ENCODE measurements at regions not wholly inside any gene's neighbourhood (a gene's known extent, or its start where the extent isn't known, plus 50 kb on each side); places are given as distances from the start of the nearest gene placed in this dataset.
"Not testable (repeated sequence)": the region's sequence is repeated elsewhere in the genome, so short reads cannot be mapped to it uniquely, and the experiment has no call there.

DNA sequence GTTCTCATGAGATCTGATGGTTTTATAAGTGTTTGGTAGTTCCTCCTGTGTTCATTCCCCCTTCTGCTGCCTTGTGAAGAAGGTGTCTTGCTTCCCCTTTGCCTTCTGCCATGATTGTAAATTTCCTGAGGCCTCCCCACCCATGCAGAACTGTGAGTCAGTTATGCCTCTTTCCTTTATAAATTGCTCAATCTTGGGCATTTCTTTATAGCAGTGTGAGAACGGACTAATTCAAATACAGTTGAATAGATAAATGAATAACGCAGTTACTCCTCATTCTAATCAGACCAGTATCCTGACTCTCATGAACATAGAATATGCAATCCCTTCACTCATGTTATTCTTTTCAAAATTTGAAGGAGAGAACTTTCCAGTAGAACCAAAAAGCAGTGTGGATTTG lies 375.0 kb upstream of the FZD8 start:
- no peak for DNase-seq

DNA sequence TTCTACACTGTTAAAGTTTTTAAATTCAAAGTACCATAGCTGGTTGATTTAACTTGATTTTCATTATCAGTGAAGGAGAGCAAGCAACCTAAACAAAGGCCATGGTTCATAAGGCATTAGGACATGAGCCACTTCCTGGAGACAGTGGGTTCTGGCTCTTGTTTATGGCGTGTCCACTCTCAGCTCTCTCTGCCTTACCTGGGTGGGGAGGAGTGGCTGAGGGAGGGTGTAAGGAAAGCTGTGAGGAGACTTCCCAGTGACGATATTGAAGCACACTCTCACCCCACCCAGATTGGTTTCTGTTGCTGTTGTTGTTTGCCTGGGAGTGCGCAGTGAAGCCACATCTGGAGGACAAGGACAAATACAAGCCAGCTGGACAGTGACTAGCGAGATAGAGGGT lies 365.3 kb upstream of the FZD8 start:
- DNase-seq: no peak

DNA sequence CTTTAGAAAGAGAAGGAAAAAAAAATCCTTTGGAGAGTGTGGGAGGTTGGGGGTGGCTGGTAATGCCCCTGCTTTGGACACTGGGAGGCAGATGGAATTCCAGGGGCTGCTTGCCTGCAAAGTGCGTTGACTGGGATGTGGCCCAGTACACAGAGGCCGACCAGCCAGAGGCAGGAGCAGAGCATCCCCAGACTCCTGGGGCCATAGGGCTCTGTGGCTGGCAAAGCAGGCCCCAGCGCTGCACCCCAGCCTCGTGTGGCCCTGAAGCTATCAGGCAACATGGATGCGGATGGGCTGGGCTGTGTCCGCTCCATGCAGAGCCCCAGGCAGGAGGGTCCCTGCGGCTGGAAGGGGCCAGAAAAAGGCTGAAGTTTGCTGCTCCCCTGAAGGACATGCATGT lies 361.6 kb upstream of the FZD8 start:
- DNase-seq: no peak

DNA sequence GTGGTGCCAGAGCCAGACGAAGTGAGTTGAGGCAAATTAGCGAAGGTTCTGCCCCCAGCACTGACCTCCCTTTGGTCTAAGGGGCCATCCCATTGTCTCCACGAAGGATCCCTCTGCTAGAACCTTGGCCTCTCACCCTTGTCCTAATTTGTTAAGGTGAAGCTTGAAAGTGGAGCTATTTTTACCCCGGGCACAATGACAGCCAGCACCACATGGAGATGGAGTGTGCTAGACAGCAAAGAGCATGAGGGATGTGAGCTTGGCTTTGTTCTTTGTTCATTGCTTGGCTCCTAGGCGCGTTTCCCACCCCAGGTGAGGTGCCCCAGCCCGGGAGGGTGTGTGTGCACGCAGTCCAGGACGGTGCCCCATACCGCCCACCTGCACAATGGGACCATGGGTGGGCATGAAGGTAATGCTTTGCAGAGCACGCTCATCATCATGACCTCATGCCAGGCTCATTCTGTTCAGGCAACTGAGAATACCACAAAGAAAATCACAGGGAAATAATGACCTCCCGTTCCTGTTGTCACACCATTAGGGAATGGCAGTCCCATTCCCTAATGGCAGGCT lies 361.0 kb upstream of the FZD8 start:
- DNase-seq: no peak

DNA sequence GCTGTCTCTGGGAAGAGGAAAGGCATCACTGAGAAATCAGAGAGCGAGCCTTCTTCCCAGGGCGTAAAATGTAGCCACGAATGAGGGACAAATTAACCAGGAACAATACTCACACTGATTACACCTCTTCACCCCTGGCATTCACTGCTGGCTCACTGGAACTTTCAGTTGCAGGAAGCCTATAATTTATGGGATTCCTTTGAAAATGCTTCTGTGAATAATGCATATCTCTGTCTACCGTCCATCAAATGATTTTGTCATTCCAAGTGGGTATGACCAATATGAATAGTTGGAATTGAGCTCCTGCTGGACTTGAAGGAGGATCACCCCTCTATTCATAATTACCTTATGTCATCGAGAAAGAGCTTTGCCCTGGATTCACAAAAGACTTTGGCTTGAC lies 360.3 kb upstream of the FZD8 start:
- DNase-seq: no peak

DNA sequence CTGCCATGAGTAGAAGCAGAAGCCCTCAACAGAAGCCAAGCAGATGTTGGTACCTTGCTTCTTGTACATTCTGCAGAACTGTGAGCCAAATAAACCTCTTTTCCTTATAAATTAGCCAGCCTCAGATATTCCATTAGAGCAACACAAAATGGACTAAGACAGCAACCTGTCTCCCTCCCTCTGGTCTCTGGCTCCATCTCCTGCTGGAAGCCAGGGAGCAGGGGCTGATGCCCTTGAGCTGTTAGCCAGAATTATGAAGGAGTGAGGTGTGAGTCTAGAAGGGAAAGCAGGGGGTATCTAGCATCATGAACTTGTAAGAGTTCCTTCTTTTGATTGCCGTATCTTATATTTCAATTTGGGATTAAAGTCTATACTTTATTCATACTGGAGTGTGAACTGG lies 358.7 kb upstream of the FZD8 start:
- DNase-seq: not testable (repeated sequence)

DNA sequence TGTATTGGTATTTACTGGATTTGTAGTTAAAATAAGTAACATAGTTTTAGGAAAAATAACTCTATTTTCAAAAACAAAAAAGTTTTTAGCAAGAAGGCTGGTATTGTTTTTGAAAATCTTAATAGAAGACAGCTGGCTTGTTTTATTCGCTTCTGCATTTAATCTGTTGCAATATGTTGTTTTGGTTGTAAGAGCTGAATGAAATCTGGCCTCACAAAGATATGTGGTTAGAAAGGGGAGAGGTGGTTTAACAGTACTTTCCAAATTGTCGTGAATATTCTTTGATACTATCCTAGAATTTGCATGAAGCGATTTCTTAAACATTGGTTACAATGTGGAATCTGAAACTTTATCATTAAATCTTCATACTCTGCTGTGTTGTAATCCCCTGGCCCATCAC lies 355.9 kb upstream of the FZD8 start:
- no peak for DNase-seq

DNA sequence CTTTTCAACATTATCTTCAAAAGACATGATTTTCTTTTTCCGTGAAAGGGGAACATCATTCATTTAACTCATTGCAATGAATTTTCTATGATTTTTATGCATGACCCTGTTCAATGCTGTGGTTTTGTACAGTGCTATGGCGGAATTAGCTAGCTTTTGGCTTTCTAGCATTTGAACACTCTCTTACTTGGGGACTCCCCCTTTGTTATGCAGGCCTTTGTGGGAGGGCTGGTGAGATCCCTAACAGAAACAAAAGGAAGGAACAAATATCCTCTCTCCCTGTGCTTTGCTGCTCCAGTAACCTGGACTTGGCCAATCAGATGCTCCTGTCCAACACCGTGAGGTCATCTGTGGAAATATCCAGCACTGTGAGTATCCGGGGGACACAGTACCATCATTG lies 353.4 kb upstream of the FZD8 start:
- DNase-seq: no peak

DNA sequence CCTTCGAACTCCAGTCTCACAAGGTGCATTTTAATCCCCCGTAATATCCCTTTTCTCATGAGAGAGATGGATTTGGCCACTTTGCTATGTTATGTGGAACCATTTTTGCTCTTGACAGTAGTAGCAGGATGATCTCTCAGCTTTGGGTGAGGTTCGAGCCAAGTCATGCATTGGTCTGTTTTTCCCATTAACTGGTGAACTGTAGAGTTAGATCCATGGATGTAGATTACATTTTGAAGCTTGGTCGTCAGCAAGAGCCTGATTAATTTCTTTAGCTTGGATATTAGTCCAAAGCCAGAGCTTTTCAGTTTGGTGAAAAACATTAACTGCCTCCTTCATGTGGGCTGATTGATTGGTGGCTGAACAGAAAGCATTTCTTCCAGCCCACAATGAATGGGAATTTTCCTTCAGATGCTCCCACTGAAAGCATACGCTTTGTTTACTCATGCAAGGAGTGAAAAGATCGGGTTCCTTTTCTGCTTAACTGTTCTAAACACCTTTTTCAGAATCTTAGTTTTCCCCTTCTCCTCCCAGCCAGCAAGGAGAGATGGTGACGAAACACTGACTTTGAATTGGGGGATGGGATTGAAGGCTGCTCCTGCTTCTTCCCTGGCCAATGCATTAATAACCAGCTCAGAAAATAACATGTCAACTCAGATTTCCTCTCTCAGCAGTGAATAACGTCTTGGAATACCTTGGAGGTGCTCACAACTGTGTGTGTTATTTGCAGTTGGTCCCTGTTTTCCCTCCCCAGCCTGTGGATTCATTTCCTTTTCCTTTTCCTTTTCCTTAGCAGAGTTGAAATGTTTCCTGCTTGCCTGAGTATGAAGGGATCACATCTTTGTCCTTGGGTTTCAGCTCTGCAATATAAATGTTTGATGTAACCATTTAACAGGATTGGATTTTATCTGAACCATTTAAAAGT lies 351.8 kb upstream of the FZD8 start:
- no peak for DNase-seq

DNA sequence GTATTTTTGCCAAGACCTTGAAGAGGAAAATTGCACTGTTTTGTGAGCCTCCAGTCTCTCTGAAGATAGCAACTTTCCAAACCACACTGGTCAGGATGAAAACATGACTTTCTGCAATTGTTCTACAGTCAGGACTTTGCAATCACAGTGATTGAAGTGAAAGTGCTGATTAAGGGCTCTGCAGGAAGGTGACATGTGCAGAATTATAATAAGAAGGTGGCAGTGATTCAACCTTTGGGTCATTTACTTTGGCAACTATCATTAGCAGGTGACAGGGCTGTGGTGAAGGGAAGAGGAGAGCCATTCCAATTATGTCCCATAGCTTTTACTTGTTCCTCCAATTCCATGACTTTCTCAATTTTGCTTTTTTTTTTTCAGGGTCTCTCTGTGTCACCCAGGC lies 350.0 kb upstream of the FZD8 start:
- DNase-seq: no peak

DNA sequence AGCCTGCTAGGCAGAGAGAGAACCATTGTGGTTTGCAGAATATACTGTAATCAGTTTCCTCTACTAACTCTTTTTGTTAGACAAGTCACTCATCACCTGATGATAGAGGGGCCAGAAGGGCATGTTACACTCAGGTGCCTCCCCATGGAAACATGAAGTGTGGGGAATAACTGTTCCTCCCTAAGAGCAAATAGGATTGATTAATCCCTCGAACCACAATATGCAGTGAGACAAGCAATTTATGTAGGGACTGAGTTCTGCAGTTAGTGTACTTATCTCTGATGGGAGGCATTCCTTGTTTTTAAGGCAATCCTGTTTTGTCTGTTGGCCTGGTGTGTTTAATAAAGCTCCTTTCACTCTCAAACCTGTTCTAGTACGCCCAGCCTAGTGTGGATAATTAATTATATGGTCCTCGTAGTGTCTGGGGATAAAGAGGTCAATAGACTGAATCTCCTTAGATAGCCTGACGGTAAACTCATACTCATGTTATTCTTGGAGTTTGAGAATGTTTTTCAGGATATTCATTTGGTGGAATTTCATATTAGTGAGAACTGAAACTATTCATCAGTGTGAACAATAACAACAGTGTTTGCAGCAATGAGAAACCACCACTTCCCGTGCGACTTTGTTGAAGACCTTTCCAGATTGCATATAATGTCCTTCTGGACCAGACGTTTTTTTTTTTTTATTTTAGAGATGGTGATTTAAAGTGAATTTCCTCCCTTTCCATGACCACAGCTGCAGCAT lies 344.8 kb upstream of the FZD8 start:
- no peak for DNase-seq

DNA sequence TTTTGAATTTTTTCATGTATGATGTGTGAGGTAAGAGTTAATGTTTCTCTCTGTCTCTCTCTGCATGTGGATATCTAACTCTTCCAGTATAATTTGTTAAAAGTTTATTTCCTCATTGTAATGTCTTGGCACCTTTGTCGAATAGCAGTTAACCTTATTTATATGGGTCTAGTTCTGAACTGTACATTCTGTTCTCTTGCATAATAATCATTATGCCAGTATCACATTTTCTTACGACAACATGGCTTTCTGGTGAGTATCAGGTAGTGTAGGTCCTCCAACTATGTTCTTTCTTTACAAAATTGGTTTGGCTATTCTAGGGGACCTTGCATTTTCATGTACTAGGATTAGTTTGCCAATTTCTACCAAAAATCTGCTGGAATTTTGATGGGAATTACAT lies 337.0 kb upstream of the FZD8 start:
- DNase-seq: no peak

DNA sequence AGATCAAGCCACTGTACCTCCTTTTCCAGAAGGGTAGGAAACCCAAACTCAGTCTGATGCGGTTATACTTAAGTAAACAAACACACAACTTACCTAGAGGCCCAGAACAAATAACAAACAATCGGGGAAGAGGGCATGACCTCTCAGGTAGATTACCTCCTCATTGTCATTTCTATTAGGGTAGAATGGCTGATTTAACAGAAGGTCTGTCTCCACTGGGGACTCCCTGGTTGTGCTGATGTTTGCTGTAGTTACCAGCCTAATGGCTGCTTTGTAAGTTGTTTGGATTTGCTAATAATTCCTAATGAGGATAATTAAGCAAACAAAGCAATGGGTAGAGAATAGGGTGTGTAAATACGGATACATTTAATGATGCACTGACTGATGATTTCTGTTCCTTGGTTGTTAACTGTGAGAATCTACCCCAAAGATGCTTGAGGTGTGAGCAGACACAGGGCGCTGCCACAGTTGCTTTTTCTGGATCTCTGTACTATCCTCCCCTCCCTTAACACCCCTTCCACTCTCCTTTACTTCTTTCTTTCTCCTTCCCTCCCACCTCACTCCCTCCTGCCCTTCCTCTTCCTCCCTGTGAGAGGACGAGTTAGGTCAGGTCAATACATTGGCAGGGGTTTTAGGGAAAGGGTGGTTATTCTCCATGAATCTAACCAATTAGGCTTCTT lies 332.0 kb upstream of the FZD8 start:
- not testable (repeated sequence) for DNase-seq

DNA sequence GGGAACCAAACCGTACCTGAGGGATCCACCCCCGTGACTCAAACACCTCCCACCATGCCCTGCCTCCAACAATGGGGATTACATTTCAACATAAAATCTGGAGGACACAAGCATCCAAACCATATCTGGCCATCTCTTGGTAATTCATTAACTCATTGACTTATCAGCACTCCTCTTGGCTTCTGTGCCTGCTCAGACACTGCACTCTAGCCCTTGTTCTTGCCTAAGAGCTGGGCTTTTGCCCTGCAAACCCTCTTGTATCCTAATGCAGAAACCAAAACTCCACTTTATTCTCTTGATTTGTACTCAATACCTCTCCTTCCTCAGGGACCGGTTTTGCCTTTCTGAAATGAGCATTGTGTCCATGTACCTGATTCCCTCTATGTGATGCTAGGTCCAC lies 330.2 kb upstream of the FZD8 start:
- DNase-seq: no peak

DNA sequence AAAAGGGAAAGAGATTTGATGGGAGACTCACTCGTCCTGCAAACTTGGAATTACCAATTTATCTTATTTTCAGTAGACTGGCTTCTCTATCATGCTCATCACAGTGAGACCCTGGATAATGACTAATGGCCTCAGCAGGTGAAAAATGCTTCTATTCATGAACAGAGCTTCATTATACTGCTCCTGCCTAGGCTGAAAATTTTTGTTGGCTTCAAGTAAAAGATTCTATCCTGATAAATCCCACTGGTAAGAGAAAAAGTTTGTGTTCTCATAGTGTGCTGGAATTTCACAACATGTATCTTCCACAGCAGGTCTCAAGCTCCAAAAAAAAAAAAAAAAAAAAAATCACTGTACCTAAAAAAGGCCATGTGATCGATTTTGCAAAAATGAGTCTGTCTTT lies 329.3 kb upstream of the FZD8 start:
- DNase-seq: no peak

DNA sequence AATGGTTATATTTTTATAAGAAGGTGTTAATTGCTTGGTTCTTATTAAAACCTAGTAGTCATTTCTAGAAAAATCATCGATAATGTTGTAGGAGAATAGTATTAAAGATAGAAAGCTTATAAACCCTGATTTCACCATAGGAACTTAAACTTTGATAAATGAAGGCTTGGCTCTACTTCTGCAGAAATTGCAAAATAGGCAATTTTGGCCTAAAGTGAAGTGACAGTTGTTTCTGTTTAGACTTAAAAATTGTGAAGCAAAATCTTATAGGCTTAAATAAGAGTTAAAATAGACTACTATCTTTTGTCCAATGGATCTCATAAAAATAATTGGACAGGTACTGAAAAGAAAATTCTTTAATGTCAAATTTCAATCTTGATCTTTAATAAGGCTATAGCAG lies 321.6 kb upstream of the FZD8 start:
- no peak for DNase-seq

DNA sequence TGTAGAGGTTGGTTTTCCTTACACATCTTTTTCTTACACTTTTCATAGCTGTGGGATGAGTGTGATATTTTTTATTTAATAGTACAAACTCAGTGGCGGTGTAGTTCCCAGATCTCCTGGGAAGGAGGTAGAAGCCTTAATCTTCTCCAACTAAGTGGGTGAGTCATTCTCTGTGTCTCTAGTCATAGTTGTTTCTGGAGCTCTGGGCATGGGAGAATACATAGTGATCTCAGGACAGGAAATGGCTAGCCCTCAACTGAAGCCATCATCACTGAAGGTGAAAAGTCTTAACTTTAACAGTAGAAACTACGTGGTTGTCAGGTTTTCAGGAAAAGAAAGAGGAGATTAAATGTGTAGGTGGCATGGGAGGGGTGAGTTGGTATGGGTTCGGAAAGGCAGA lies 319.4 kb upstream of the FZD8 start:
- no peak for DNase-seq

DNA sequence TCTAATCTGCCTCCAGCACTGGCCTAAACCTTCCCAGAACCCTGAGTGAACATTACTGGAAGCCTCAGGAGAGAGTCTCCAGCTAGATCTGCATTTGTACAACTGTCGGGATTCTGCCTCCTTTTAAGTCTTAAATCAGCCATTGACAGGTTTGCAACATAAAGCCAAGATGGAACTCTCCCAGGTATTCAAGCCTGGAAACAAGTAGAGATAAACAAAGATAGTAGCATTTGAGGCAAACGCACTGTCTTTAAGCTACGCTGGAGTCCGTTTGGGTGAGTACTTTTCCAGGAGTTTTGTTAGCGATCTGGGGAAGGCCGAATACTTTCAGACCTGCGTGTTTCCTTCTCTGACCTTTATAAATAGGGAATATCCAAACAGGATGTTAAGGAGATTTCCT lies 317.2 kb upstream of the FZD8 start:
- no peak for DNase-seq

DNA sequence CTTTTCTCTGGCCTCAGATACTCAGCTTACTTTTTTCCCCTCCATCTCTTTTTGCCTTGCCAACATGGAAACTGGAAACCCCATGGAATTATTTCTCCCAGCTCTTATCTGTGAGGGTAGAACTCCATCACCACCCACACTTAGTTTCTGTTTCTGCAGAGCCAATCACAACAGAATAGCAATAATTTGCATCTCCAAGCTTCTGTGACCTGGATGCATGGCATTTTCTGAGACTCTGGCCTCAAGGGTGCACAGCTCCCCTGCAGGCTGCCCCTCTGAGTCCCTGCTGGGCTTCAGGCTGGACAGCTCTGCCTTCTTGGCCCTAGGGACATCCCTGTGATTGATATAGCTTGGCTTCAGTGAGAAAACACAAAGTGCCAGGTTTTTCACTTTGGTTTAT lies 316.5 kb upstream of the FZD8 start:
- not testable (repeated sequence) for DNase-seq

DNA sequence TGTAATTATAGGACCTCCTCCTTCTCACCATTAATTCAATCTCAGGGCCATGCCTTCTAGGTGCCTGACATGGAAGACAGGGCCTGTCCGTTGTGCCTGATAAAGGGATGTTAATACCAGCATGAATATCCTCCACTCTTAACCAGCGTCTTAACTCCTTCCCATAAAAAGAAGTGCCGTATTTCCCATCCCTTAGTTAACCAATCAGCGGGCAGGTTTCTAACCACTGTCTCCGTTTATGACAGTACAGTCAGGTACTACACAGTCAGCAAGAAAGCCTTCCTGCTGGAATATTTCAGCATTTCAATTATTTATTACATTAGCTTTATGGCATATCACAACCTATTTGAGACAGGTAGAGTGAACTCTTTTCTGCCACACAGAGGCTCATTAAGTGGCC lies 308.6 kb upstream of the FZD8 start:
- DNase-seq: no peak

DNA sequence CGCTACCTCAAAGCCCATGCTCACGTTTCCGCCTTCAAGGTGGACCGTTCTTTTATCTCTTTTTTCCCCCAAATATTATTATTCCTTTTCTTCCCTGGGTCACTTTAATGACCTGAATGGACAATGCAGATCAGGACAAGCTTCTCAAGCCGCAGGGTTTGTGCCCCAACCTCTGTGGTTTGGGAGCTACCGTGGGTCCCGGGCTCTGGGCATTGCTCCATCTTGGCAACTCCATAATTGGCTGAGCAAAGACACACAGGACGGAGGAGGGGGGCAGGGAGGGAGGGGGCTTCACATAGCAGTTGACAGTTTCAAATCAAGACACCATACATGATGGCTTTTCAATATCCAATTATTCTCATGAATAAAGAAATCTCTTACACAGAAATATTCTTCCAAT lies 308.1 kb upstream of the FZD8 start:
- DNase-seq: no peak

DNA sequence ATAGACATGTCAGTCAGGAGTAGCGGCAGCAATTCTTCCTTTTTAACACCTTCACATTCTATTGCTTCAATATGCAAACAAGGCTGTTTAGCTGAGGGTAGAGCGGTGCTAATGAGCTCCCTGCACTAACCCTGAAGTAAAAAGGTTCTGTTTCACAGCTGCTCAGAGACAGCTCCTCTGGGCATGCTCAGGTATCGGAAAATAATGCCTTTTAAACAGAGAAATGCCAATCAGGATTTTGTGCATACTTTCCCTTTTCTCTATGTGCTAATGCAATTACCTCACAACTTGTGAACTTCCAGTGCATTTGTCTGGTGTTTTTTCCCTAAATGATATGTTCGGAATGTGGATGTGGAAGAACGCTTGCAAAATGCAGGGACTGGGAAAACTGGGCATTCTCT lies 307.7 kb upstream of the FZD8 start:
- DNase-seq: no peak

All from anterior cingulate cortex (tissue), 58 donors.